GM12875 (cell line): ENCODE measurements at regions not wholly inside any gene's neighbourhood (a gene's known extent, or its start where the extent isn't known, plus 50 kb on each side); places are given as distances from the start of the nearest gene placed in this dataset.

Source experiments
- H3K4me3 ChIP-seq: one replicate; pipeline ENCODE4 v1.5.1; 2011; ENCODE audit warnings: low read depth, low read length, control low read depth
- TF ChIP-seq, protein P1 (sequence below): IDR thresholded peaks from 2 replicates; pipeline ENCODE4 v1.5.1; 2011; ENCODE audit warnings: low read depth, mild to moderate bottlenecking, control low read depth, inconsistent platforms, low read length, moderate library complexity, borderline replicate concordance; ENCODE audit not compliant: insufficient read depth

GRCh38 chr14:89707086-89707485, 247.4 kb downstream of the EFCAB11 start:
- TF ChIP-seq, protein P1, sequence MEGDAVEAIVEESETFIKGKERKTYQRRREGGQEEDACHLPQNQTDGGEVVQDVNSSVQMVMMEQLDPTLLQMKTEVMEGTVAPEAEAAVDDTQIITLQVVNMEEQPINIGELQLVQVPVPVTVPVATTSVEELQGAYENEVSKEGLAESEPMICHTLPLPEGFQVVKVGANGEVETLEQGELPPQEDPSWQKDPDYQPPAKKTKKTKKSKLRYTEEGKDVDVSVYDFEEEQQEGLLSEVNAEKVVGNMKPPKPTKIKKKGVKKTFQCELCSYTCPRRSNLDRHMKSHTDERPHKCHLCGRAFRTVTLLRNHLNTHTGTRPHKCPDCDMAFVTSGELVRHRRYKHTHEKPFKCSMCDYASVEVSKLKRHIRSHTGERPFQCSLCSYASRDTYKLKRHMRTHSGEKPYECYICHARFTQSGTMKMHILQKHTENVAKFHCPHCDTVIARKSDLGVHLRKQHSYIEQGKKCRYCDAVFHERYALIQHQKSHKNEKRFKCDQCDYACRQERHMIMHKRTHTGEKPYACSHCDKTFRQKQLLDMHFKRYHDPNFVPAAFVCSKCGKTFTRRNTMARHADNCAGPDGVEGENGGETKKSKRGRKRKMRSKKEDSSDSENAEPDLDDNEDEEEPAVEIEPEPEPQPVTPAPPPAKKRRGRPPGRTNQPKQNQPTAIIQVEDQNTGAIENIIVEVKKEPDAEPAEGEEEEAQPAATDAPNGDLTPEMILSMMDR, result no peak
- H3K4me3 ChIP-seq, result no peak overlapping the region

DNA sequence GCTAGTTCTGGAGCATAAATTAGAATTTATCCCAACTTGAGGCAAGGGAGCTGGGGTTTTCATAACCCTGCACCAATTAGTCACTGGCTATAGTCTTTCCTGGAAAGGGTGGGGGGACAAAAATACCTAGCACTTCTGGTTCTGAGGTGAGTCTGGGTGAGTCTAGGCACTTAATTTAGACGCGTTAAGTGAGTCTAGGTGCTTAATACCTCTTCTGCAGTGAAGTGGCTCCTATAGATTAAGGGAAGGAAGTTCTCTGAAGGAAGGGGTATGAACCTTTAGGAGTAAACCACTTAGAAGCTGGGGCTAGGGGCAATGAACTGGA, 251.7 kb downstream of the EFCAB11 start:
- no peak overlapping the region for H3K4me3 ChIP-seq
- TF ChIP-seq, protein P1, result no peak

DNA sequence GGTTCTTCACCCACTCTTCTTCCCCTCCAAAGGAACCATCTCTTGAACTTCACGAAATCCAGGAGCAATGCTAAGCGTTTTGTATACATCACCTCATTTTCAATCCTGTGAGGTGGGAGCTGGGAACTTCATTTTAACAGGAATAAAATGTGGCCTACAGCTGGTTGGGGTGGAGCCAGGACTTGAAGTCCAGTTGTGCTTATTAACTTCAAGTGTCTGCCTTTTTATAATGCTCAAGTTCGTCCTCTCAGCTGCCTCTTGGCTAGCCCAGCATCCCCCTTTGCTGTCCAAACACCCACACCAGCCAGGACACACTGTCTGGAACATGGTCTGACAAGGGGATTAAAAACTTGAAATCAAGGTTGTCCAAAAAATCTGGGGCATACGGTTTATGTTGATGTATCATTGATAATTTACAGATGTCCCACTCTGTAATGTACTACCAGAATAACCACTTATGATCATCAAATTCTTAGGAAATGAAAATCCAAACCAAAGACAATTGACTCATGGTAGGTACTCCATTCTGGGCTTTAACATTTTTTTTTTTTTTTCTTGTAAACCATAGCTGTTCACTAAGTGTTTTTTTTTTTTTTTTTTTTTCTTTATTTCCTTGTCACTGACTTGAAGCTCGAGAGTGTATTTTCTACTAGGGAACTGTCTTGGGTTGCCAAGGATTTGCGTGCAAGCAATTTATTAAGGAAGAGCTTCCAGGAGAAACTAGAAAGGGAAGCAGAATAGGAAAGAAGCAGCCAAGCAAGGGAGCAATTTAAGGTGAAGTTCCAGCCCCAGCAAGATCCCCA, 252.3 kb downstream of the EFCAB11 start:
- TF ChIP-seq, protein P1, result no peak
- peak overlapping the region; percentile 46 for H3K4me3 ChIP-seq

- H3K4me3 ChIP-seq, result peak overlapping the region; percentile 58
- TF ChIP-seq, protein P1, result no peak
Observed at GRCh38 chr14:89701211-89702043, 253.1 kb downstream of the EFCAB11 start.

- no peak overlapping the region for H3K4me3 ChIP-seq
- TF ChIP-seq, protein P1, result no peak
Observed at GRCh38 chr14:89700801-89701200, 253.7 kb downstream of the EFCAB11 start.

GRCh38 chr14:89699071-89699470, 255.5 kb downstream of the EFCAB11 start:
- TF ChIP-seq, protein P1, result no peak
- H3K4me3 ChIP-seq, result no peak overlapping the region
